Smooth muscle cell (in vitro differentiated cells): ENCODE measurements at regions not wholly inside any gene's neighbourhood (a gene's known extent, or its start where the extent isn't known, plus 50 kb on each side); places are given as distances from the start of the nearest gene placed in this dataset.

Experiments
- DNase-seq: peaks from one replicate; lab custom pipeline; 2025; ENCODE audit not compliant: unreplicated experiment; lab: John Stamatoyannopoulos, UW
- H2AFZ ChIP-seq: fragments of 200-600 bp; sonication (generic); 2 replicates; pipeline ENCODE4 v1.6.0; 2016; ENCODE audit warnings: antibody characterized with exemption, low read depth, mild to moderate bottlenecking
- H3F3A ChIP-seq: fragments of 200-600 bp; sonication (generic); 2 replicates; pipeline ENCODE4 v1.6.0; 2017; ENCODE audit warnings: antibody characterized with exemption, low read depth
- H3K27ac ChIP-seq: fragments of 200-600 bp; sonication (generic); 2 replicates; pipeline ENCODE4 v1.5.1; 2016; ENCODE audit warnings: low read depth, mild to moderate bottlenecking
- H3K27me3 ChIP-seq: fragments of 200-600 bp; sonication (generic); 2 replicates; pipeline ENCODE4 v1.6.1; 2016; ENCODE audit warnings: low read depth, mild to moderate bottlenecking
- H3K36me3 ChIP-seq: fragments of 200-600 bp; sonication (generic); 2 replicates; pipeline ENCODE4 v1.5.1; 2016; ENCODE audit warnings: low read depth
- H3K4me1 ChIP-seq: fragments of 200-600 bp; sonication (generic); 2 replicates; pipeline ENCODE4 v1.5.1; 2016; ENCODE audit warnings: low read depth
- H3K4me2 ChIP-seq: fragments of 200-600 bp; sonication (generic); 2 replicates; pipeline ENCODE4 v1.6.0; 2016; ENCODE audit warnings: mild to moderate bottlenecking
- H3K4me3 ChIP-seq: fragments of 200-600 bp; sonication (generic); 2 replicates; pipeline ENCODE4 v1.5.1; 2016; ENCODE audit warnings: mild to moderate bottlenecking
- H3K79me2 ChIP-seq: fragments of 200-600 bp; sonication (generic); 2 replicates; pipeline ENCODE4 v1.6.0; 2016; ENCODE audit warnings: low read depth, mild to moderate bottlenecking
- H3K9ac ChIP-seq: fragments of 200-600 bp; sonication (generic); 2 replicates; pipeline ENCODE4 v1.6.0; 2016; ENCODE audit warnings: low read depth
- H3K9me3 ChIP-seq: fragments of 200-600 bp; sonication (generic); replicated peaks from 2 replicates; pipeline ENCODE4 v1.5.1; 2016; ENCODE audit warnings: low read depth
- H4K20me1 ChIP-seq: fragments of 200-600 bp; sonication (generic); 2 replicates; pipeline ENCODE4 v1.6.0; 2016; ENCODE audit warnings: low read depth
- CTCF ChIP-seq: fragments of 200-600 bp; sonication (generic); IDR thresholded peaks from 2 replicates; pipeline ENCODE4 v1.5.1; 2017; ENCODE audit warnings: borderline replicate concordance, mild to moderate bottlenecking, antibody characterized with exemption; ENCODE audit not compliant: insufficient read depth, poor library complexity, severe bottlenecking
- WGBS: methylation state at CpG from one replicate; pipeline ENCODE4 v1.1.7; 2016; ENCODE audit warnings: low lambda C conversion rate; 5-methylcytosine and 5-hydroxymethylcytosine counted together

GRCh38 chr7:52775876-52776275 lies 259.6 kb upstream of the POM121L12 start:
- H3K27ac ChIP-seq, result no peak overlapping the region
- no peak overlapping the region for H3K4me2 ChIP-seq
- H3K27me3 ChIP-seq, result no peaks in the 10 kb centered on the region
- no peak overlapping the region for H3K4me3 ChIP-seq
- H3K9me3 ChIP-seq, result no peaks in the 10 kb centered on the region
- no peaks in the 10 kb centered on the region for H3K4me1 ChIP-seq
- H3K36me3 ChIP-seq, result no peaks in the 10 kb centered on the region
- H2AFZ ChIP-seq, result no peak overlapping the region
- TF ChIP-seq CTCF, result no peak
- H3F3A ChIP-seq, result no peaks in the 10 kb centered on the region
- no peaks in the 10 kb centered on the region for H3K79me2 ChIP-seq
- no peaks in the 10 kb centered on the region for H4K20me1 ChIP-seq
- no peak for DNase-seq
- H3K9ac ChIP-seq, result no peak overlapping the region
- 86% methylated on average over 1 of the region's 1 CpG for WGBS

- no peaks in the 10 kb centered on the region for H3K36me3 ChIP-seq
- TF ChIP-seq CTCF, result no peak
- no peaks in the 10 kb centered on the region for H4K20me1 ChIP-seq
- H3K27me3 ChIP-seq, result no peaks in the 10 kb centered on the region
- H3K79me2 ChIP-seq, result no peaks in the 10 kb centered on the region
- no peak overlapping the region for H3K4me3 ChIP-seq
- no peak overlapping the region for H3K27ac ChIP-seq
- no peak overlapping the region for H3K9ac ChIP-seq
- H3F3A ChIP-seq, result no peaks in the 10 kb centered on the region
- DNase-seq, result no peak
- 96% methylated on average over 5 of the region's 5 CpGs for WGBS
- no peaks in the 10 kb centered on the region for H3K9me3 ChIP-seq
- no peak overlapping the region for H2AFZ ChIP-seq
- H3K4me1 ChIP-seq, result no peaks in the 10 kb centered on the region
- no peak overlapping the region for H3K4me2 ChIP-seq
Observed at GRCh38 chr7:52771177-52771576, 264.3 kb upstream of the POM121L12 start.

- H3K9me3 ChIP-seq, result no peaks in the 10 kb centered on the region
- H3K36me3 ChIP-seq, result no peaks in the 10 kb centered on the region
- H3K4me2 ChIP-seq, result no peak overlapping the region
- DNase-seq, result no peak
- no peak overlapping the region for H2AFZ ChIP-seq
- H3K9ac ChIP-seq, result no peak overlapping the region
- no peaks in the 10 kb centered on the region for H4K20me1 ChIP-seq
- H3K4me1 ChIP-seq, result no peaks in the 10 kb centered on the region
- H3K27ac ChIP-seq, result peak overlapping the region; percentile 3
- no peaks in the 10 kb centered on the region for H3F3A ChIP-seq
- H3K79me2 ChIP-seq, result no peaks in the 10 kb centered on the region
- no peak overlapping the region for H3K4me3 ChIP-seq
- no peak for TF ChIP-seq CTCF
- no peaks in the 10 kb centered on the region for H3K27me3 ChIP-seq
Observed at GRCh38 chr7:52764492-52765169, 270.8 kb upstream of the POM121L12 start.

GRCh38 chr7:52758356-52758755 lies 277.1 kb upstream of the POM121L12 start:
- Histone ChIP-seq H3K9ac (no peak overlapping the region), H3F3A (no peaks in the 10 kb centered on the region), H3K36me3 (no peaks in the 10 kb centered on the region), H3K4me3 (no peak overlapping the region), H3K27me3 (no peaks in the 10 kb centered on the region), H4K20me1 (no peaks in the 10 kb centered on the region), H3K9me3 (no peaks in the 10 kb centered on the region), H3K4me1 (no peaks in the 10 kb centered on the region), H3K79me2 (no peaks in the 10 kb centered on the region), H2AFZ (peak overlapping the region; percentile 77), H3K27ac (no peak overlapping the region), H3K4me2 (no peak overlapping the region)
- WGBS, result 29% methylated on average over 1 of the region's 1 CpG
- no peak for DNase-seq
- TF ChIP-seq CTCF, result no peak
